HG03045 (cell line): ENCODE measurements at regions not wholly inside any gene's neighbourhood (a gene's known extent, or its start where the extent isn't known, plus 50 kb on each side); places are given as distances from the start of the nearest gene placed in this dataset.

Experiments used
- ATAC-seq: cut with Tn5 transposase; IDR thresholded peaks from one replicate; pipeline ENCODE4 v1.9.1; 2021; ENCODE audit warnings: mild to moderate bottlenecking, moderate library complexity; ENCODE audit not compliant: unreplicated experiment

DNA sequence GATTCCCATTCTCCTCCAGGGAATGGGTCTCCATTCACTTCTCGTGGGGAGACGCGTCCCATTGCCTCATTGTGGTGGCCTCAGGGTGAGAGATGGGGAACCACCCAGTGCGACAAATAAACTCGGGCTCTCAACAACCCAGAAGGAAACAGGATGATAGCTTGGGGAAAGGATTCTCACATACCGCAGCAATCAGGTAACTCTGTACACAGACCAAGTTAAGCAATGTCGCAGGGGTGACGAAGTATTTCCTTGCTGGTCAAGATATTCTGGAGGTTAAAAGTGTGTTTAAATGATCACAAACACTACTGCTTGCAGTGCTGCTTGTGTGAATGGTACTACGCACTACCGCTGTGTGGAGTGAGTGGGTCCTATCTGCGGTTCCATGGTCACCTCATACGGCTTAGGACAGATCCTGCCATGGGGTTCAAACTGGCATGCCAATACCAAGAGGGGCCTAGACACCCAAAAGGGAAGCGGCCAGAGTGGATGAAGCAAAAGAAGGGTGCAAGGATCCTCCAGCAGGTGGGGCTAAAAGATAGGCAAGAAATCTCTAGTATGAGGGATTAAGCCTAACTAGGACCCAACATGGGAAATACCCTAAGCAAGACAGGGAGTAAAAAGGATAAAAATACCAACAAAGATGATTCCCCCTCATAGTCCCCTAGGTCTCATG is 143.8 kb upstream of the TMEM106B start:
- peak; percentile 70 for ATAC-seq

DNA sequence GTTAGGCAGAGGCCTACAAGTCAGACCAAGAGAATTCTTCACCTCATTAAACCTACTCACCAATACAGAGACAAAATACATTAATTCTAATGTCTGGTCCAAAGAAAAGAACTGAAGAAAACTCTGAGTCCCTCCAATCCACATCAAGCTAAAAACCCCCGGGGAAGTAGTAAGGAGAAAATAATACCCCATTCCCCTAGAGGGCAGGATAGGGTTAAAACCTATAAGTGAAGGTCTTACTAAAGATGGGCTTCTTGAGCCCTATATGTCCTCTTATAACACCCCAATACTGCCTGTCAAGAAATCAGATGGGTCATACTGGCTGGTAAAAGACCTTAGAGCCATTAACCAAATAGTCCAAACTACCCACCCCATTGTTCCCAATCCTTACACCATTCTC is 141.3 kb upstream of the TMEM106B start:
- no peak for ATAC-seq

DNA sequence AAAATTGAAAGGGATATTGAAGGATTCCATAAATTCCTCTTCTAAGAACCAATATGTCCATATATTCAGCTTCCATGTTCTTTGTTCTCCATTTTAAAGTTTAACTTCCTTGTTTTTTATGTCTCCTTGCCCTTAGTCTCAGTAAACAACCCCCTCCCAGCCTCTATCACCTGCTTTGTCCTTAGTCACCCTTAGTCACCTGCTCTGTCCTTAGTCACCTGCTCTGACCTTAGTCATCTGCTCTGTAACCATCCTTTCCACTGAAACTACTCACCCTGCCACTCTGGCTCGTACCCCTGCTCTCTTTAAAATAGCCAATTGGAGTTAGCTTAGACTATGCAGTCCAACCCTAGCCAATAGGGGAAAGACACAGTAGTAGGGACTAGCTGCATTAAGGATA is 136.2 kb upstream of the TMEM106B start:
- ATAC-seq: no peak

DNA sequence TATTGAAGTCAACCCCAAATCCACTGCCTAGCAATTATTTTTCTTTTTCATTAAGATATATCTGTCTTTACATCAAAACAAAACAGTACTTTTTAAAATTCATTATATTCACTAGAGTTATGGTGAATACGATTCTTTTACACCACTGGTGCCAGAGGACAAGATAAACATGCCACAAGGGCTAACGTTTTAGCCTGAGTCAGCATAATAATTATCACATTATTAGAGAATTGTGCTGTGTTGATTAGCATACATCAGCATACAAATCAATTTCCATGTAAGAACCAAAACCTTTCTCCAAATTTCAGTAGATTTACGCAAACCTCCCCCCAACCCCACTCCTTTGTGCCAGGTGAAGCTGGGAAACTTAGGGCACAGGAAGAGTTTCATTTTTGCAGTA is 131.1 kb upstream of the TMEM106B start:
- ATAC-seq: no peak

DNA sequence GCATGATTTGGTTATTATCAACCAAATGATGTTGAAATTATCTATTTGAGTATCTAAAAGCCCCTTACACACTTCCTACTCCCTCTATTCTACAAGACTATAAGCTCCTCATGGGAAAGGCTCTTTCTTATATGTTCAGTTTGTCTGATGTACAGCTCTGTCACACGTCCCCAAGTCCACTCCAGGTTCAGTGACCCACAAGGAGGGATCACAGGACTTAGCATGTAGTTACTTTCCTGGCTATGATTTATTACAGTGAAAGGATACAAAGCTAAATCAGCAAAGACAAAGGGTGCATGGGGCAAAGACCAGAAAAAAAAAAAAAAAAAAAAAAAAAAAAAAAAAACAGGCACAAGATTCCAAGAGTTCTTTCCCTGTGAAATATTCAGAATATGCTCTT is 125.6 kb upstream of the TMEM106B start:
- no peak for ATAC-seq

DNA sequence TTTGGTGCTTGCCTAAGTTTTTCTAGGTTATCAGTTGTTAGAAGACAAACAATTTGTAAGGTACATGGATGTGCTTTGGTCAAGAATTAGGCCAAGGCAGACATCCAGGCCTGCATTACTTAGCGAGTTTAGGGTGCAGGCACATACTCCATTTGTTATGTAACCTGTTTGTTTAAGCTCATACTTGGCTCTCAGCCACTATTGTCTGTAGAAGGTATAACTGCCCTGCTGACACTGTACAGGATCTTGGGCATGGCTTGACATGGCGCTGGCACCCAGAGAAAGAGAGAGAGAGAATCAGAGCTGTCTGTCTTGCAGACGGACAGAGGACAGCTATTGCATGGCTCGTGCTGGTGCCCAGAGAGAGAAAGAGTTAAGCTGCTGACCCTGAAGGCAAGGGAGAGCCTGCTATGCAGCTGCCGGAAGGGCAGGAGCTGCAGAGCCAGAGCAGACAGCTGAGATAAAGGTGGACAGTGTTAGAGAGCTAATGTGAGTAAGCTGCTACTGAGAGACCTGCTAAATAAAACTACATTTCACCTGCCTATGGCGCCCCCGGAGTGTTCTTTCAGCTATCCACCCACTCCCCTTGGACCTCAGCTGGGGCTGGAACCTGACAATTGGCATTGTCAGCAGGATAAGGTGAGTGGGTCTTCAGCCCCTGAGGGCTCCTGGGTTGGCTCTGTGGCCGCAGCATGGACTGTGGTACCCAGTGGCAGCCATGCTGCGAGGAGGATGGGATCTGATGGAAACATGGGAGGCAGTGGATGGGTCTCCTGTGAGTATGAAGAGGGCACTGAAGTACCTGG is 120.9 kb upstream of the TMEM106B start:
- ATAC-seq: no peak

DNA sequence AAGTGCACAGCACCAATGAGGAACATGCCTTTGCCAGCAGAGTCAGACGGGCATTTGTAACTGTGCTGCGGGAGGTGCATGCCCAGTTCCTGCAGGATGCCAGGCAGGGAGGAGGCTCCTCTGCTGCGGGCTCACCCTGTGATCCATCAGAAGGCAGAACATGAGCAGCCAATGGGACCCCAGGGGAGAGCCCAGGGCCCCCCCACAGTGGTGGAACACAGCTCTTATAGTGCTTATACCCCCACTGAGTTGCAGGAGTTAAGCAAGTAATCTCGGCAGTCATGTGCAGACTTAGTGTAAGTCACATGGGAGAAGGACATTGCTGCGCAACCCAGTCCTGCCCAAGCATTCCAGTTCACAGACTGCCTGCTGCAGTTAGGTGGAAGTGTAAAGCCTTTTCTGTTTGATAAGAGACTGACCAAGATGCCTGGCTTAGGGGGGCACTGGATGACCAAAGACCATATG is 120.3 kb upstream of the TMEM106B start:
- no peak for ATAC-seq

DNA sequence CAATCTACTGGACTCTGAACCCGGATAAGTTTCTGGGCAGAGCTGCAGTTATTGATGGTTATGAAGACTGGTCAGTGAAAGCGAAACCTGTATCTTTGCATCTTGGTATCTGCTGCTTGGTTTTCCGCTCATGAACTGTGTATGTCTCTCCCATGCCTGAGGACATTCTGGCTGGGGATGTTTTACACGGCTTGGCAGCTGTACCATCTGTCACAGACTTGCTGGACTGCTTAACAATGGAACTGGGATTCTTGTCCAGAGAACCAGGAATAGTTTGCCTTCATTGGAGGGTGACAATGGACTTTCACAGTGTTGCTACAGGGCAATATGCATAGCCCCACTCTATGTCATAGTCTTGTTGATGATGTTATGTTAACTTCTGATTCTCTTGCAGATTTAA is 119.9 kb upstream of the TMEM106B start:
- ATAC-seq: no peak

DNA sequence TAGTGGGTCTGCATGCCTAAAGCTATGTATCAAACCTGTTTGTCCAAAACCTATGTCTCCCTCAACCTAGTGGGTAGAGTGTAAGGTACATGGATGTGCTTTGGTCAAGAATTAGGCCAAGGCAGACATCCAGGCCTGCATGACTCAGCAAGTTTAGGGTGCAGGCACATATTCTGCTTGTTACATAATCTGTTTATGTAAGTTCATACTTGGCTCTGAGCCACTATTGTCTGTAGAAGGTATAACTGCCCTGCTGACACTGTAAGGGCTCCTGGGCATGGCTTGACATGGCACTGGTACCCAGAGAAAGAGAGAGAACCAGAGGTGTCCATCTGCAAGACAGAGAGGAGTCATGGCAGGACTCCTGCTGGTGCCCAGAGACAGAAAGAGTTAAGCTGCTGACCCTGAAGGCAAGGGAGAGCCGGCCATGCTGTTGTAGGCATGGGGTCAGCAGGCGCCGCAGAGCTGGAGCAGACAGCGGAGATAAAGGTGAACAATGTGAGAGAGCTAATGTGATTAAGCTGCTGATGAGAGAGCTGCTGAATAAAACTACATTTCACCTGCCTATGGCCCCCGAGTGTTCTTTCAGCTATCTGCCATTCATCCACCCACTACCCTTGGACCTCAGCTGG is 118.5 kb upstream of the TMEM106B start:
- ATAC-seq: no peak

DNA sequence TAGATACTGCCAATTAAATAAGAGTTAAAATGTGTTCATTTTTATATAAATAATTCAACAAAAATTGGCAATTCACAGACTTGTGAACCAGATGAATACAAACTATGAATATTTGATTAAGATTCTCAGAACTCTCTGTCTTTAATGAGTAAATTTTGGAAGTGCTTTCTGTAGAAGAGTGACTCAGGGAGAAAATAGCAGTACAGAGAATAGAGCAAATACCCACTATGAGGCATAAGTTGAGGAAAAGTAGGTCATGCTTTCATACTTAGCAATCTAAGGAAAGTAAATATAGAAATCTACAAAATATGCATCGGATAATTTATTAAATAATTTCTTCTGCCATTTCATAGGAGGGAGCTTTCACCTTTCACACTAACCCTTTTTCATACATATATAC is 117.7 kb upstream of the TMEM106B start:
- ATAC-seq: no peak

DNA sequence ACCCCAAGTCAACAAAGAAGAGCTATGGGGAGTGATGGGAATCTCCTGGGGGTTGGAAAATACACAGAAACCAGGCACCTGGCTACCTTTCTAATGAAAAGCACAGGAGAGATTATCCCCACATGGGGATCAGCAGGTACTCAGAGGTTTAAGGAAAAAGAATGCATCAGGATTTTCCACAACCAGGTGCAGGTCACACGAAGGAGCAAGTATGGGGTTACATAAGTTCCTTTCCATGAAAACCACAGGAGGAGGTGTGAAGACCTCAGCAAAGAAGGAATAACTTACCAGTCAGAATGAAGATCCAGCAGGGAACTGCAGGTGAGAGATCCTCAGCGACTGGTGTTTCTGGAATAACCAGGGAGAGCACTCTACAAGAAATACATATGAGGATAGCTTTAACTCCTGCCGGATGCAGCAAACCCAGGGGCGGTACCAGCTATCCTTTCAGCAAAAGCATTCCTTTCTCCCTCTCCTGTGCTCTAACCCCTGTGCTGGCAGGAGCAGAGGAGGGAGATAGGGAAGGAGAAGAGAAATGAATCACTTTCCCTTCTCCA is 116.7 kb upstream of the TMEM106B start:
- no peak for ATAC-seq

DNA sequence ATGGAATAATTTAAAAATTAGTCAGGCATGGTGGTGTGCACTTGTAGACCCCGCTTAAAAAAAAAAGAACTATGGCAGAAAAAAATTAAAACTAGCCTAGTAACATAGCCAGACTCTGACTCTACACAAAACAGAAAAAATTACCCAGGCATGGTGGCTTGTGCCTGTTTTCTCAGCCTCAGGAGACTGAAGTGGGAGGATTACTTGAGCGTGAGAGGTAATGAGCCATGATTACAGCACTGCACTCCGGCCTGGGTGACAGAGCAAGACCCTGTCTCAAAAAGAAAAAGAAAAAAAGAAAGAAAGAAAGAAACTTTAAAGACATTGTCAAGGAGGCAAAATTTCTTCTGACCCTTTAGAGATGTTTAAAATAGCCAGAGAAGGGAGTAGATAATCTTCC is 109.0 kb upstream of the TMEM106B start:
- ATAC-seq: no peak

DNA sequence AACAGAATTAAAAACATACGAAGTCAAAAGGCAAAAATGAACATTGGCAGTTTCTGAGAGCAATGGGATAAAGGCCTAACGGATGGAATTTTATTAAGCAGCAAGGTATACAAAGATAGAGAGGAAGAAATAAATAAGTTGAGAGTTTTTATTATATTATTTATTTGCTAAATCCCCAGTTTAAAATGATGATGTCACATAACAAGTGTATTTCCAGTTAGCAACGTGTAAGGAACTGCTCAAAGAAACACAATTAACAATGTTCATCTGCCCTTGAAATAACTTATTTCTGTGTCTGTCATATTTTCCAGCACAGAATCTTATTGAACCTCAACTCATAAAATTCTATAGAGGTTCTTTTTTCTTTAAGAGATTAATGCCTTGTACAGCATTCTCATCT is 108.6 kb upstream of the TMEM106B start:
- ATAC-seq: no peak

DNA sequence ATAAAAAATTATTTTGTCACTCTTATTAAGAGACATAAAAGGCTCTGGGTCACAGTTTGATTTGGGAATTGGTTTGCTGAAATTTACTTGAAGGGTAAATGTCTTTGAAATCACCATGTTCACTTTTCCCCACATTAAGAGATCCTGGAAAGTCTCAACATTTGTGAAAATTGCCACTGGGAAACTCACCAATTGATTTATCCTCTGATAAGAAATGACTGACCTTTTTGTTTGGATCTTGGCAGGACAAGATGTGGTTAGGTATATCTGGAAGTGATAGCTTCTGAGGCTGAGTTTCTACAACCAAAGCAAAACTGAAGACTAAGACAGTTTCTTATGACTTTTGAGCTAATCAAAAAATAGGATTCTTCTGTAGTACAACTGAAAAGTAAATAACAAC is 107.1 kb upstream of the TMEM106B start:
- no peak for ATAC-seq

DNA sequence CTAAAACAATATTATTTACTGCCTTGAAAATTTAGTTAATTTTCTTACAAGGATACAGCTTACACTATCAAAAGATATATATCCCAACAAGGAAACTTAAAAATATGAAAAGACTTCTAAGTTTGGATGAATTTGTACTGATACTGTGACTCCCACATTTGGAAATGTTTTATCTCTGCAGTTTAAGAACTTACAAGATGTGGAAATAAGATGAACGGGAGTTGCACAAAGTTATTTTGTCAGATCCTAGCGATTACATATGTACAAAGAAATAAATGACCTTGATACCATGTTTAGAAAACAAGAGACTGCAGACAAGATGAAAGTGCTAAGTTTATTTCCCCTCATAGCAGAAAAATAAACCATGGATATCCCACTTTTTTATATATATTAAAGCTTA is 103.7 kb upstream of the TMEM106B start:
- no peak for ATAC-seq

DNA sequence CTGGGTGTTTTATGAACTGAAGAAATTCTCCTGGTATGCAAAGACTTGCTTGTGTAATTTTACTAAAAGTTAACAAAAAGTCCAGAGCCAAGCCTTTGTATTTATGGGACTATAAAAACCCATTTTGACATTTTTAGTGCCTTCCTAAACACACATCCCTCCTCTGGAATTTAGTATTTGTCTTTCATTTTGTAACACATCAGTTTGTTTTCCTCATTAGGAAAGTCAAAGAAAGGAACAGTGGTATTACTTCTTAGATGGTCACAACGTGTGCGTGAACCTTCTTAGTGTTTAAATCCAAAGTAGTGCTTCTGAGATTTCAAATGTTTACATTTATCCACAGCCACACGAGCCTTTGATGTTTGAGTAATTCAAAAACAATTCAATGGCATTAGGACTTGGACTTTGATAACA is 103.2 kb upstream of the TMEM106B start:
- ATAC-seq: no peak

DNA sequence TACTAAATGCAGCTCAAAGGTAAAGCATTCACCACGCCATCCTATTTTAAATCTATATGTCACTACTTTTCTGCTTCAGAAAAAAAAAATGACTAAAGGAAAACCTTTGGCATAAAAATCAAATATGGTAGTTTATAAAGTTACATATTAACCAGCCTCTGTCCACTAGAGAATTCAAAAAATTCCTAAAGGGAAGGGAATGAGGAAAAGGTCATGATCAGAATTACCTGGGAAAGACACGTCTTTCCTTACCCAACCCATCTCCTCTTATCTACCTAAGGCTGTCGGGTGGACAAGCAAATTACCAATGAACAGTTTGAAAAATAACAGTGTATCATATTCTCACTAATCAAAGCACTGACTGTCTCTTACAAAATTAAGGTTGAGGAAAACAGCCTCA is 100.7 kb upstream of the TMEM106B start:
- no peak for ATAC-seq

DNA sequence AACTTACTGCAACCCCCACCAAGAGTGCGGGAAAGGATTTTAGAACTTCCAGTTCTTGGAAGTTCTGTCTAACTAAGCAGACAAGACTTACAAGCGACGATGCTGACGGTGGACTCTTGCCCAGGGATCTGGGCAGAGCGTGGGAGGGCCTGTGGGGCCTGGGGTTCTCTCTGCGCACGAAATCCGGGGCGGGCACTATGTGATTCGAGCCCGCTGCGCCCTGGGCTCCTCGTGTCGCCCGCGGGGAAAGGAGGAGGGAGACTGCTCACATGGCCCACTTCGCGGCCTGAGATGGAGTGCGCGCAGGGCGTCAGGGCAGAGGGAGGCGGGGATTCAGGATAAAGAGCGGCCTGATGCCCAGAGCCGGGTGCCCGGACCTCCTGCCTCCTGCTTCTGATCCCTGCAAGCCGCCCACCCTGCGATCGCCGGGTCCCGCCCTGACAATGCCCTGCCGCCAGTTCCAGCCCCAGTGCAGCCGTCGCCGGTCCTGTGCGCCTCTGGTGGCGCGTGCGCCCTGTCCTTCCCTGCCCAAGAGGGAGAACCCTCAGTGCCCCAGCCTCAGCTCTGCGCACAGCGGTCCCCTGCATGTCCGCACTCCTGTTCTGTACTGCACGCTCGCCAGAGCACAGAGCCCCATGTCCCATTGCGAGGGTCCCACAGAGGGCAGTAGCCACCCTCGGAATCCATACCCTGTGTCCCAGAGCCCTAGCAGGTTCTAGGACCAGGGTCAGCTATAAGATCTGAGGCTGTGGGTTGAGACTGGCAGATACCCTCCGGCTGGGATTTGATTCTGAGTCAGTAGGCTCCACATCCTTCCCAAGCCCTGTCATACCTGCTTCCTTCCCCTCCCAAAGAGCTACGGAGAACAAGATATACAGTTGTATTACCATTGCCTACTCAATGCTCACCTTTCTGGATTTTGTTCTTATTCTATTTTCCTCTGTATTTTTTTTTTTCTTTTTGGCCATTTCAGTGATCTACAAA is 99.4 kb upstream of the TMEM106B start:
- ATAC-seq: no peak

DNA sequence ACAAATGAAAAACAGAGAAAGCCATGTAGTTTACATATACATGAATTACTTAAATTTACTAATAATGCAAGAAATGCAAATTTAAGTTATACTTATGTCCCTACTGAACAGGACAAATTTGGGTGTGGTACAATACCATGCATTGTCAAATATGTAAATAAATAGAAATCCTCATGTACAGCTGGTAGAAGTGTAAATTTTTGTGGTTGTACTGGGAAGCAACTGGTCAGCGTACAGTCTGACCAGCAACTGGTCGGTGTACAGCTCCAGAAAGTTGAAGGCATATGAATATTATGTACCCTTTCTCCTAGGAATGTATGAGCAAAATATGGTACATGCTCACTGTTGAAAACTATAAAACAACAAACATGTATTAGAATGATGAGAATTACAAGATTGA is 93.9 kb upstream of the TMEM106B start:
- no peak for ATAC-seq

DNA sequence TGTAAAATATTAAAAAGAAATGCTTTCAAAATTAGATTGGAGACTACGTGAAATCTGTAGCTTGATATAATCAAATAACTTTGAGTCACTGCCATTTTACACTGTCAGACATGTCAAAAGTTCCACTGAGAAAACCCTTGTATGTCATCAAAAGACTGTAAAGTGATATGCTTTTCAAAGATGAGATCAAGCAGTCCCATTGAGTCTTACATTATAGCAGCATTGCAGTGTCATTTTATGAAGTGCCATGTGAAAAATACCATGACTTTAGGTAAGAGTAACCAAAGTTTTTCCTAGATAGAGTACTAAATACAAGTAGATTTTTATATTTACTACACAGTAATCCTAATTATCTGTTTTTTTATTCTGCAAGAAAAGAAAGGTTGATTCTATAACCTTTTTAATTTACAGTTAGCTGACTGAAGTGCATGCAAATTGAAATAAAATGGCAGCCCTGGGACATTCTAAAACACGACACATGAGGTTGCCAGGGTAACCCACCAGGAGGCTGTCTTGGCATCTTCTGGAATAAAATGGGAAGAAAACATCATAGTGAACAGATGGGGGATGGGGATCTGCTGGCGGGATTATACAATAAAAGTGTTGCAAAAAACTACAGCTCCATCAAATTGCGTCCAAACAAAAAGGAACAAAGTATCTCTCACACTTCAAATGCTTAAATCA is 91.3 kb upstream of the TMEM106B start:
- no peak for ATAC-seq
